Liver (tissue), 8 donors: ENCODE measurements at regions not wholly inside any gene's neighbourhood (a gene's known extent, or its start where the extent isn't known, plus 50 kb on each side); places are given as distances from the start of the nearest gene placed in this dataset.

Source experiments
- DNase-seq: peaks from one replicate; pipeline ENCODE4 v3.0.0-alpha.2; 2017; ENCODE audit warnings: low spot score
- H3K27ac ChIP-seq, 2 donors: one replicate each; pipeline ENCODE4 v1.7.0; 2013; ENCODE audit warnings: inconsistent platforms in 2 of 2, low read length in 2 of 2, control low read depth in 1 of 2, low read depth in 1 of 2, mild to moderate bottlenecking in 1 of 2
- H3K27me3 ChIP-seq, 4 donors: one replicate each; pipeline versions ENCODE4 v1.6.1 to v1.7.0; 2013; ENCODE audit warnings: low read length in 3 of 4, inconsistent platforms in 1 of 4, mild to moderate bottlenecking in 1 of 4, moderate library complexity in 1 of 4; ENCODE audit not compliant: control insufficient read depth in 4 of 4, insufficient read depth in 4 of 4
- H3K36me3 ChIP-seq, 4 donors: one replicate each; pipeline versions ENCODE4 v1.6.1 to v1.7.0; 2013; ENCODE audit warnings: low read length in 3 of 4, mild to moderate bottlenecking in 3 of 4, low read depth in 1 of 4, moderate library complexity in 1 of 4; ENCODE audit not compliant: control insufficient read depth in 4 of 4, insufficient read depth in 3 of 4
- H3K4me1 ChIP-seq, 4 donors: one replicate each; pipeline versions ENCODE4 v1.6.1 to v1.7.0; 2013; ENCODE audit warnings: low read length in 3 of 4, mild to moderate bottlenecking in 3 of 4, moderate library complexity in 1 of 4; ENCODE audit not compliant: control insufficient read depth in 4 of 4, insufficient read depth in 4 of 4
- H3K4me3 ChIP-seq, 3 donors: one replicate each; pipeline versions ENCODE4 v1.6.1 to v1.7.0; 2013; ENCODE audit warnings: low read length in 3 of 3, control low read depth in 1 of 3, low read depth in 1 of 3, mild to moderate bottlenecking in 1 of 3
- H3K9ac ChIP-seq, 2 donors: one replicate each; pipeline ENCODE4 v1.7.0; 2013; ENCODE audit warnings: low read length in 2 of 2, mild to moderate bottlenecking in 2 of 2, moderate library complexity in 2 of 2, control low read depth in 1 of 2, low read depth in 1 of 2
- H3K9me3 ChIP-seq, 4 donors: one replicate each; pipeline versions ENCODE4 v1.6.1 to v1.7.0; 2013; ENCODE audit warnings: low read length in 3 of 4; ENCODE audit not compliant: control insufficient read depth in 4 of 4
- ATF3 ChIP-seq: IDR thresholded peaks from 2 replicates; pipeline ENCODE4 v1.6.1; 2016; ENCODE audit warnings: antibody characterized with exemption
- CTCF ChIP-seq: fragments of 150-350 bp; IDR thresholded peaks from 2 replicates; pipeline ENCODE4 v1.5.1; 2017; ENCODE audit warnings: improper control_type of control experiment, low read depth, low read length; ENCODE audit not compliant: missing input control
- EGR1 ChIP-seq, 2 donors: IDR thresholded peaks; 2 replicates each; pipeline ENCODE4 v1.6.1; 2016 to 2018; ENCODE audit warnings: antibody characterized with exemption in 2 of 2, low read depth in 2 of 2
- FOXA1 ChIP-seq: IDR thresholded peaks from 2 replicates; pipeline ENCODE4 v1.6.1; 2016; ENCODE audit warnings: antibody characterized with exemption
- FOXA2 ChIP-seq: IDR thresholded peaks from 2 replicates; pipeline ENCODE4 v1.6.1; 2016; ENCODE audit warnings: antibody characterized with exemption
- GABPA ChIP-seq, 2 donors: IDR thresholded peaks in 1 of 2; conservative IDR thresholded peaks in 1 of 2; 2 replicates each; pipeline ENCODE4 v1.6.1; 2016; ENCODE audit warnings: antibody characterized with exemption in 2 of 2, mild to moderate bottlenecking in 1 of 2, moderate library complexity in 1 of 2
- HNF4A ChIP-seq, 2 donors: conservative IDR thresholded peaks; 2 replicates each; pipeline ENCODE4 v1.6.1; 2016; ENCODE audit warnings: antibody characterized with exemption in 2 of 2, mild to moderate bottlenecking in 2 of 2
- MAX ChIP-seq: IDR thresholded peaks from 2 replicates; pipeline ENCODE4 v1.6.1; 2016; ENCODE audit warnings: antibody characterized with exemption
- NR2F2 ChIP-seq: IDR thresholded peaks from 2 replicates; pipeline ENCODE4 v1.6.1; 2016; ENCODE audit warnings: antibody characterized with exemption
- RAD21 ChIP-seq, 2 donors: IDR thresholded peaks; 2 replicates each; pipeline ENCODE4 v1.6.1; 2016; ENCODE audit warnings: antibody characterized with exemption in 2 of 2, mild to moderate bottlenecking in 2 of 2
- REST ChIP-seq: IDR thresholded peaks from 2 replicates; pipeline ENCODE4 v1.6.1; 2016; ENCODE audit warnings: antibody characterized with exemption, mild to moderate bottlenecking
- RXRA ChIP-seq, 2 donors: IDR thresholded peaks; 2 replicates each; pipeline ENCODE4 v1.6.1; 2017 to 2018; ENCODE audit warnings: antibody characterized with exemption in 2 of 2, mild to moderate bottlenecking in 1 of 2
- SP1 ChIP-seq: IDR thresholded peaks from 2 replicates; pipeline ENCODE4 v1.6.1; 2018; ENCODE audit warnings: antibody characterized with exemption, mild to moderate bottlenecking
- TAF1 ChIP-seq: conservative IDR thresholded peaks from 2 replicates; pipeline ENCODE4 v1.6.1; 2016; ENCODE audit warnings: antibody characterized with exemption, mild to moderate bottlenecking
- YY1 ChIP-seq: IDR thresholded peaks from 2 replicates; pipeline ENCODE4 v1.6.1; 2016; ENCODE audit warnings: antibody characterized with exemption, mild to moderate bottlenecking
- ZBTB33 ChIP-seq: IDR thresholded peaks from 2 replicates; pipeline ENCODE4 v1.6.1; 2016; ENCODE audit warnings: antibody characterized with exemption
- WGBS: extraction: QIAGEN DNeasy Blood & Tissue Kit; methylation state at CpG from one replicate; pipeline ENCODE4 v1.1.7; 2013; 5-methylcytosine and 5-hydroxymethylcytosine counted together
- donor health status: healthy.
- donor health status: healthy.
- donor health status: healthy.
- donor health status: healthy.
- donor health status: healthy.

GRCh38 chr22:49253656-49254055 lies 574.0 kb downstream of the BRD1 start:
- WGBS, result 88% methylated on average over 6 of the region's 6 CpGs

GRCh38 chr22:49251371-49251770 lies 576.3 kb downstream of the BRD1 start:
- Histone ChIP-seq H3K27ac (no peak overlapping the region), H3K4me1 (no peaks in the 10 kb centered on the region), H3K9me3 (peaks cover 0 to 2% (median 0%) of the 10 kb centered on the region in 4 donors), H3K9ac (no peak overlapping the region), H3K36me3 (no peaks in the 10 kb centered on the region), H3K4me3 (no peak overlapping the region), H3K27me3 (no peaks in the 10 kb centered on the region)
- TF ChIP-seq CTCF (no peak), NR2F2 (no peak), ZBTB33 (no peak), TAF1 (no peak), SP1 (no peak), YY1 (no peak), MAX (no peak), EGR1 (IDR thresholded peaks at IDR 0.05; ENCODE audit: low read depth in 2 of 2) (no peak), RAD21 (IDR thresholded peaks at IDR 0.05) (no peak), HNF4A (conservative IDR thresholded peaks at IDR 0.05) (no peak), REST (no peak), GABPA (IDR thresholded peaks at IDR 0.05 in 1 of 2, conservative IDR thresholded peaks at IDR 0.05 in 1 of 2) (no peak), FOXA1 (no peak), ATF3 (no peak), RXRA (IDR thresholded peaks at IDR 0.05) (no peak)
- 62% methylated on average over 6 of the region's 6 CpGs for WGBS
- no peak for DNase-seq

More at GRCh38 chr22:49253656-49254055, 574.0 kb downstream of the BRD1 start:
- no peak overlapping the region for H3K4me3 ChIP-seq
- no peak overlapping the region for H3K27ac ChIP-seq
- no peaks in the 10 kb centered on the region for H3K27me3 ChIP-seq
- H3K9ac ChIP-seq, result no peak overlapping the region
- no peak for TF ChIP-seq RAD21 (IDR thresholded peaks at IDR 0.05)
- no peak for TF ChIP-seq NR2F2
- no peak for TF ChIP-seq EGR1 (IDR thresholded peaks at IDR 0.05; ENCODE audit: low read depth in 2 of 2)
- TF ChIP-seq FOXA2, result no peak
- no peak for TF ChIP-seq FOXA1
- no peak for TF ChIP-seq SP1
- no peak for TF ChIP-seq HNF4A (conservative IDR thresholded peaks at IDR 0.05)
- no peak for TF ChIP-seq RXRA (IDR thresholded peaks at IDR 0.05)
- TF ChIP-seq GABPA (IDR thresholded peaks at IDR 0.05 in 1 of 2, conservative IDR thresholded peaks at IDR 0.05 in 1 of 2), result no peak
- TF ChIP-seq MAX, result no peak
- DNase-seq, result no peak
- peaks cover 0 to 2% (median 0%) of the 10 kb centered on the region in 4 donors for H3K9me3 ChIP-seq
- H3K4me1 ChIP-seq, result no peaks in the 10 kb centered on the region
- H3K36me3 ChIP-seq, result no peaks in the 10 kb centered on the region
